ENCODE measurements at regions not wholly inside any gene's neighbourhood (a gene's known extent, or its start where the extent isn't known, plus 50 kb on each side); places are given as distances from the start of the nearest gene placed in this dataset.

- TF ChIP-seq POLR2AphosphoS5 (IDR thresholded peaks at IDR 0.05; ENCODE audit: low read depth, low read length) (no peak), POLR2A (IDR thresholded peaks at IDR 0.05; ENCODE audit: low read depth, low read length) (no peak), TAF1 (IDR thresholded peaks at IDR 0.05; ENCODE audit: low read depth, low read length) (no peak)
Measured at GRCh38 chr22:48563966-48564330, 1263.7 kb downstream of the BRD1 start.

Data from GM12891 (cell line).